Ishikawa (cell line): ENCODE measurements at regions not wholly inside any gene's neighbourhood (a gene's known extent, or its start where the extent isn't known, plus 50 kb on each side); places are given as distances from the start of the nearest gene placed in this dataset.

Experiments used
- CEBPB ChIP-seq: IDR thresholded peaks from 2 replicates; pipeline ENCODE4 v1.6.1; 2012
- EGR1 ChIP-seq: IDR thresholded peaks from 2 replicates; pipeline ENCODE4 v1.6.1; 2012
- EP300 ChIP-seq: IDR thresholded peaks from 2 replicates; pipeline ENCODE4 v1.6.1; 2012; ENCODE audit warnings: borderline replicate concordance
- RAD21 ChIP-seq: IDR thresholded peaks from 2 replicates; pipeline ENCODE4 v1.6.1; 2012; ENCODE audit warnings: low read depth
- TAF1 ChIP-seq: IDR thresholded peaks from 2 replicates; pipeline ENCODE4 v1.6.1; 2012; ENCODE audit warnings: low read depth, mild to moderate bottlenecking
- TEAD4 ChIP-seq: IDR thresholded peaks from 2 replicates; pipeline ENCODE4 v1.6.1; 2012
- YY1 ChIP-seq: IDR thresholded peaks from 2 replicates; pipeline ENCODE4 v1.6.1; 2012; ENCODE audit warnings: low read depth
- ZBTB7A ChIP-seq: IDR thresholded peaks from 2 replicates; pipeline ENCODE4 v1.6.1; 2012; ENCODE audit warnings: low read depth
- TF ChIP-seq, protein P1 (sequence below): IDR thresholded peaks from 2 replicates; pipeline ENCODE4 v1.6.1; 2012
- TF ChIP-seq, protein P2 (sequence below): IDR thresholded peaks from 2 replicates; pipeline ENCODE4 v1.6.1; 2012

- TF ChIP-seq, protein P1, sequence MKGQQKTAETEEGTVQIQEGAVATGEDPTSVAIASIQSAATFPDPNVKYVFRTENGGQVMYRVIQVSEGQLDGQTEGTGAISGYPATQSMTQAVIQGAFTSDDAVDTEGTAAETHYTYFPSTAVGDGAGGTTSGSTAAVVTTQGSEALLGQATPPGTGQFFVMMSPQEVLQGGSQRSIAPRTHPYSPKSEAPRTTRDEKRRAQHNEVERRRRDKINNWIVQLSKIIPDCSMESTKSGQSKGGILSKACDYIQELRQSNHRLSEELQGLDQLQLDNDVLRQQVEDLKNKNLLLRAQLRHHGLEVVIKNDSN, result no peak
- TF ChIP-seq TEAD4 (no peak), TAF1 (no peak), EGR1 (no peak), EP300 (no peak), YY1 (no peak), ZBTB7A (no peak), RAD21 (no peak), CEBPB (no peak)
- TF ChIP-seq, protein P2, sequence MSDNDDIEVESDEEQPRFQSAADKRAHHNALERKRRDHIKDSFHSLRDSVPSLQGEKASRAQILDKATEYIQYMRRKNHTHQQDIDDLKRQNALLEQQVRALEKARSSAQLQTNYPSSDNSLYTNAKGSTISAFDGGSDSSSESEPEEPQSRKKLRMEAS, result no peak
Measured at GRCh38 chrX:4238916-4239315, 525.5 kb upstream of the PRKX start.
